HG03565 (cell line): ENCODE measurements at regions not wholly inside any gene's neighbourhood (a gene's known extent, or its start where the extent isn't known, plus 50 kb on each side); places are given as distances from the start of the nearest gene placed in this dataset.
"Not testable (repeated sequence)": the region's sequence is repeated elsewhere in the genome, so short reads cannot be mapped to it uniquely, and the experiment has no call there.

Experiments
- ATAC-seq: cut with Tn5 transposase; IDR thresholded peaks from one replicate; pipeline ENCODE4 v1.9.1; 2021; ENCODE audit warnings: mild to moderate bottlenecking, moderate library complexity; ENCODE audit not compliant: unreplicated experiment

DNA sequence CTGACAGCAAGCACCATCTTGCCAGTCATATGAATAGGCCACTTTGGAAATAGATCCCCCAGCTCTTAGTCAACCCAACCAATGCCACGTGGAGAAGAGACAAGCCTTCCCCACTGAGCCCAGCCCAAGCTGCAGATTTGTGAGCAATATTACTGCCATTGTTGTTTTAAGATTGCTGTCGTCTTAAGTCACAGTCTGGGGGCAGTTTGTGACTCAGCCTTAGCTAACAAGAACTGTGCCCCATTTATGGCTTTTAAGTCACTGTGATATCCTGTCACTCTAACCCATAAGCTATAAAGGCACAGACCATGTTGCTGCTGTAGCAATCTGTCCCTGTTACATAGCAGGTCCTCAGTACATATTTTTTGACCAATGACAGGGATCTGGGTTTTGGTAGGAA, 464.2 kb downstream of the MED13L start:
- no peak for ATAC-seq

- ATAC-seq: no peak
Observed at GRCh38 chr12:115811929-115812328, 465.6 kb downstream of the MED13L start.

- no peak for ATAC-seq
Observed at GRCh38 chr12:115811045-115811444, 466.4 kb downstream of the MED13L start.

- no peak for ATAC-seq
Observed at GRCh38 chr12:115810122-115810901, 467.2 kb downstream of the MED13L start.

GRCh38 chr12:115806000-115806399, 471.5 kb downstream of the MED13L start:
- no peak for ATAC-seq

GRCh38 chr12:115802767-115803166, 474.7 kb downstream of the MED13L start:
- ATAC-seq: no peak

- ATAC-seq: no peak
Observed at GRCh38 chr12:115801871-115802270, 475.6 kb downstream of the MED13L start.

GRCh38 chr12:115799610-115800009, 477.9 kb downstream of the MED13L start:
- ATAC-seq: no peak

- ATAC-seq: no peak
Observed at GRCh38 chr12:115798309-115798917, 479.1 kb downstream of the MED13L start.

GRCh38 chr12:115794659-115795081, 482.8 kb downstream of the MED13L start:
- ATAC-seq: no peak

DNA sequence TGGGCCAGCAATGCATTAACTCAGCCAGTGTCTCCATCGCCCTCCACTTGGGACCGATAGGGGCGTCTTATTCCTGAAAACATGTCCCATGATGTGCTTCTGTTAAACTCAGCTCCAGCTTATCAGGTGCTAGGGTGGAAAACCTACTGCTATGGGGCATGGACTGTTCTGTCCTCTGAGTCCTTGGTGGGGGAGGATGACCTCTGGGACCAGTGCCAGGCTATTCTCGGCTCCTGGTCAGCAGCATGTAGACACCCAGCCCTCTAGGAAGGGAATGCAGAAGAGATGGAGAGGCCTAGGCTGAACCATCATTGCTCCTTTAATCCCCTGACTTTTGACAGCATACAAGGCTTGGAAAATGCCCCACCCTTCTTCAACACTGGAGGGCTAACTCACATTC, 486.2 kb downstream of the MED13L start:
- no peak for ATAC-seq

DNA sequence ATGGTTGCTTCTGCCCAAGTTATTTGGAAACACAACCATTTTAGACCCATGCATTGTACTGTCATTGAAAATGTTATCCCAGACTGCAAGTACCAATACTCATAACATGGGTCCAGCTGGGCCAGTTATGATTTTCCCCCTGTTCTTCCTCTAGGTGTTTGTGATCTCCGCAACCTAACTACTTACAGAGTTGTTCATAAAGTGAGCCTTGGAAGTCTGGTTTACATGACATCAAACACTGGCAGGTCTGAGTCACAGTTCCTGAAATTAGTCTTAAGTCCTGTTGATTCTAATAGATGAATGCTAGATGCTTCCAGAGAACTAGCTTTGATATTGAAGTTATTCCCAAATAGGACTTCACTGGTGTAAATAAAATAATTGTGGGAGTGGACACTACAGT, 487.0 kb downstream of the MED13L start:
- ATAC-seq: no peak

GRCh38 chr12:115786490-115786889, 491.0 kb downstream of the MED13L start:
- ATAC-seq: not testable (repeated sequence)

DNA sequence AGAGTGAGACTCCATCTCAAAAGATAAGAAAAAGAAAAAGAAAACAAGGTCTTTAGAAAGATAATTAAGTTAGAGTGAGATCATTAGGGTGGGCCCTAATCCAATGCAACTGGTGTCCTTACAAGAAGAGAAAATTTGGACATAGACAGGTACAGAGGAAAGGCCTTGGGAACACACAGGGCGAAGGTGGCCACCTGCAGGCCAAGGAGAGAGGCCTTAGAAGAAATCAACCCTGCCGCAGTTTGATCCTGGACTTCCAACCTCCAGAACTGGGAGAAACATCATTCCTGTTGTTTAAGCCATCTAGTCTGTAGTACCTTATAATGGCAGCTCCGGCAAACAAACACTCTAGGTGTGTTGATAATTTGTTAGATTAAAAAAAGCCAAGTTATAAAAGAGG, 491.9 kb downstream of the MED13L start:
- no peak for ATAC-seq

DNA sequence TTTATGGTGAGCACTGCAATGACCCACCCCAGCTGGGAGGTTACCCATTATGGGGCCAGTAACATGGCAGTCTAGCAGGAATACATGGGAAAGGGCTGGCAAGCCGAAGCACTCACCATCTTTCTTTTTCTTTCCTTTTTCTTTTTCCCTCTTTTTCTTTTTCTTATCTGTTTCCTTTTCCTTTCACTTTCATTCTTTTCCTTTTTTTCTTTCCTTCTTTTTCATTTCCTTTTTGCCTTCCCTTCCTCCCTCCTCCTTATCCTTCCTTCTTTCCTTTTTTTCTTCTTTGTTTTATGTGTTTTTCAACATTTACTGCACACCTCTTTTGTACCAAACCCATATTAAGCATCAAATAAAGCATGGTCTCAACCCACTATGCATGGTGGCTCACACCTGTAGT, 501.1 kb downstream of the MED13L start:
- no peak for ATAC-seq

DNA sequence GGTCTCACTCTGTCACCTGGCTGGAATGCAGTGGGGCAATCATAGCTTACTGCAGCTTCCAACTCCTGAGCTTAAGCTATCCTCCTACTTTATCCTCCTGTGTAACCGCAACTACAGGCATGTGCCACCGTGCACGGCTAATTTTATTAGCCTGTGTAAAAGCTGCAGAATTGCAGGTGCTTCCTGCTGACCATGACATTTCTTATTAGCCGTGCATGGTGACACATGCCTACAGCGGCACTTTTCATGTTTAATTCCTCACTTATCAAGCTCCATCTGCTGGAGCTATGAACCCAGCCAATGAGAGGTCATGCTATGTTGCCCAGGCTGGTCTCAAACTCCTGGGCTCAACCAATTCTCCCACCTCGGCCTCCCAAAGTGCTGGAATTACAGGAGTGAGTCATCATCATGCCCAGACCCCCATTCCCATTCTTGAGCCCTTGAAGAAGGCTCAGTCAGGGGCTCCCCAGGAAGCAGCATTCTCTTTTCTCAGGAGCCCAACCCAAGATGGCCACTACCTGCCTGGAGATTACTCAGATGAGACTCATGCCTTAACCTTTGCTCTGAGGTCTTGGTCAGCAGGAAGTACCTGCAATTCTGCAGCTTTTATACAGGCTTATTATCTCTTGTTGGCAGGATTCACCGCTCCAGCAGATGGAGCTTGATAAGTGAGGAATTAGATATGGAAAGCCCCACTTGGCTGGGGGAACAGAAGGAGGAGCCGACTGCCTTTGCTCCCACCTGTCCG, 503.2 kb downstream of the MED13L start:
- ATAC-seq: no peak

- no peak for ATAC-seq
Observed at GRCh38 chr12:115771601-115772000, 505.9 kb downstream of the MED13L start.

GRCh38 chr12:115771065-115771464, 506.4 kb downstream of the MED13L start:
- ATAC-seq: no peak

DNA sequence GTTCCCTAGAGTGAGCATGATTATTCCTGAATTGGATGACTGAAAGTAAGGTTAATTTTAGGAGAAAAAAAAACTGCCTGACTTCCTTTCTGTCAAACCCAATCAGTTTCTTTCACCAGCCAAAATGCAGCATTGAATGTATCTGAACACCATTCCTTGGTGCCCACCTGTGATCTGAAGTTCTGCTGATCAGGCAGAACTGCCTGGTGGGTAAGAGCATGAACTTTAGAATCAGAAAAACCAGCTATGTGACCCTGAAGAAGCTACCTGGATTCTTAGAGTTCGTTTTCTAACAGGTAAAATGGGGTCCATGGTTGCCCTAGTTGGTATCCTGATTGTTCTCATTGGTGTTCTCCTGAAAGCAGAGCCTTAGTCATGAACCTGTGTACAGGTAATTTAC, 506.9 kb downstream of the MED13L start:
- no peak for ATAC-seq

- no peak for ATAC-seq
Observed at GRCh38 chr12:115767916-115768315, 509.6 kb downstream of the MED13L start.

DNA sequence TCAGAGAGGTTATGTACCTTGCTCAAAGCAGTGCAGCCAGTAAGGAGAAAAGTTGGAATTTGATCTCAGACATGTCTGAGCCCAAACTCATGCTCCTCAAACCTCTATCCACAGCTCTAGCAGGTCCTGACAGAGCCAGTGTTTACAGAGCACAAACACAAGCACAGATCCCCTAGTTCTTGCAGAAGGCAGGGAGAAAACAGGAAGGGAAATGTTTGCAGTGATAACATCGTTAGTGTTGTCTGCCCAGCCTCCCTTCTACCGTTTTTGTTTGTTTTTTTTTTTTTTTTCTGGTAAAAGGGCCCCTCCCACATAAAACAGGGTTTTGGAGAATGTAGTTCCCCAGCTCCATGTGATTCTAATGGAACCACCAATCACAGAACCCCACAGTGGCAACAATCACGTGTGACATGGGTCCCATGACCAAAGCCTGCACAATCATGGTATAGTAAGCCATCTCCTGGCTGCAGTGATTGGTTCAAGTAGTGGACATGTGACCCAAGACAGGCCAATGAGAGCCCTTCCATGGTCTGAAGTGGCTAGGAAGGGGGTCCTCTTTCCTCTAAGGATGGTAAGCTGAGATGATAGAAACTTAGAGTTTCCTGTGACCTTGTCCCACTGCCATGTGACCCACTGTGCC, 513.4 kb downstream of the MED13L start:
- ATAC-seq: no peak
